Caco-2 (cell line): ENCODE measurements at regions not wholly inside any gene's neighbourhood (a gene's known extent, or its start where the extent isn't known, plus 50 kb on each side); places are given as distances from the start of the nearest gene placed in this dataset.

Source experiments
- BruUV-seq: library from RNA; stranded (reverse); fragments of 400-500 nt; replicated peaks from 2 replicates; lab custom pipeline; 2021; lab: Mats Ljungman, UMichigan
- CTCF ChIA-PET: fragments of 300-600 bp; sonication (Branson Sonifier 250); formaldehyde crosslinking; loops from one replicate; lab custom pipeline; 2022; ENCODE audit warnings: antibody characterized with exemption; lab: Charles Lee
- POLR2A ChIA-PET: fragments of 300-600 bp; sonication (Branson Sonifier 250); formaldehyde crosslinking; loops from one replicate; lab custom pipeline; 2022; ENCODE audit warnings: antibody characterized with exemption; lab: Charles Lee
- DNase-seq, 2 experiments: peaks; one replicate each; pipeline versions ENCODE4 v3.0.0 to v3.0.0-alpha.2; 2020 to 2022
- H3K27me3 ChIP-seq: replicated peaks from 2 replicates; pipeline ENCODE4 v1.6.0; 2011; ENCODE audit warnings: low read length; ENCODE audit not compliant: control insufficient read depth, insufficient read depth
- H3K36me3 ChIP-seq: 2 replicates; pipeline ENCODE4 v1.5.1; 2011; ENCODE audit warnings: low read length; ENCODE audit not compliant: control insufficient read depth, insufficient read depth
- H3K4me1 ChIP-seq: fragments of 250-450 bp; sonication (Bioruptor Pico); 2 replicates; pipeline ENCODE4 v1.5.1; 2020; ENCODE audit warnings: mild to moderate bottlenecking
- H3K4me3 ChIP-seq: 2 replicates; pipeline ENCODE4 v1.5.1; 2011; ENCODE audit warnings: low read depth, mild to moderate bottlenecking, control low read depth, low read length
- H3K9me3 ChIP-seq: fragments of 250-450 bp; sonication (Bioruptor Pico); 2 replicates; pipeline ENCODE4 v1.5.1; 2020; ENCODE audit warnings: mild to moderate bottlenecking, moderate library complexity
- H3K27ac Mint-ChIP-seq: one replicate; pipeline ENCODE4 v1.8.0; 2022; ENCODE audit warnings: mixed read lengths; ENCODE audit not compliant: unreplicated experiment
- H3K27me3 Mint-ChIP-seq: one replicate; pipeline ENCODE4 v1.8.0; 2022; ENCODE audit warnings: mixed read lengths; ENCODE audit not compliant: insufficient read depth, unreplicated experiment
- H3K36me3 Mint-ChIP-seq: one replicate; pipeline ENCODE4 v1.8.0; 2022; ENCODE audit warnings: mild to moderate bottlenecking, mixed read lengths; ENCODE audit not compliant: insufficient read depth, unreplicated experiment
- H3K4me1 Mint-ChIP-seq: one replicate; pipeline ENCODE4 v1.8.0; 2022; ENCODE audit warnings: low read depth, mixed read lengths; ENCODE audit not compliant: unreplicated experiment
- H3K4me3 Mint-ChIP-seq: one replicate; pipeline ENCODE4 v1.8.0; 2022; ENCODE audit warnings: mild to moderate bottlenecking, moderate library complexity, mixed read lengths; ENCODE audit not compliant: unreplicated experiment
- H3K9me3 Mint-ChIP-seq: one replicate; pipeline ENCODE4 v1.8.0; 2022; ENCODE audit warnings: mixed read lengths; ENCODE audit not compliant: unreplicated experiment
- intact Hi-C: fragments of 100-400 bp; cut with micrococcal nuclease; formaldehyde crosslinking; loops from one replicate; pipeline ENCODE4 v1.10.0; 2022; ENCODE audit not compliant: unreplicated experiment
- TF ChIP-seq, protein P1 (sequence below), 2 experiments: fragments of 200-600 bp in 1 of 2; IDR thresholded peaks; 1 replicate in 1 of 2; 2 replicates in 1 of 2; pipeline versions ENCODE4 v1.5.1 to v1.8.0; 2011 to 2022; ENCODE audit warnings: antibody characterized with exemption in 1 of 2, control low read depth in 1 of 2, inconsistent platforms in 1 of 2, low read depth in 1 of 2, low read length in 1 of 2, mild to moderate bottlenecking in 1 of 2, moderate library complexity in 1 of 2; ENCODE audit not compliant: insufficient read depth in 1 of 2, severe bottlenecking in 1 of 2, unreplicated experiment in 1 of 2

DNA sequence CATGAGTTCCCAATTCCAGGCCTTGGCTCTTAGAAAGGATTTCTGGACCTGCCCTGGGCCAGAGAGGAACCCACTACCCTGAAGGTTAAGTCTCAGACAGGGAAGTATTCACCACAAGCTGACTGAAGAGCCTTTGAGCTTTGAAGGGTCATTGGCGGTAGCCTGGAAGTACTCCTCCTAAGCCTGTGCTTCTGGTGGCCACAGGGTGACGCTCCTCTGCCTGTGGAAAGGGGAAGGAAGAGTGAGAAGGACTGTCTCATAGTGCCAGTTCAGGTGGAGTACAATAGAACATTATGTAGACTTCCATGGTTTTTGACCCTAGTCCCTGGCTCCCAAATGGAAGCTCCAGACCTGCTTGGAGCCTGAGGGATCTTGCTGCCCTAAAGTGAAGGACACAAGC, 1233.2 kb upstream of the CDH6 start:
- H3K36me3 Mint-ChIP-seq, result no peaks in the 10 kb centered on the region
- CTCF ChIA-PET, result no interaction called here
- no TSS peak for BruUV-seq
- H3K27ac Mint-ChIP-seq, result no peak overlapping the region
- H3K9me3 Mint-ChIP-seq, result no peaks in the 10 kb centered on the region
- POLR2A ChIA-PET, result no interaction called here
- no peaks in the 10 kb centered on the region for H3K4me1 Mint-ChIP-seq
- TF ChIP-seq, protein P1, sequence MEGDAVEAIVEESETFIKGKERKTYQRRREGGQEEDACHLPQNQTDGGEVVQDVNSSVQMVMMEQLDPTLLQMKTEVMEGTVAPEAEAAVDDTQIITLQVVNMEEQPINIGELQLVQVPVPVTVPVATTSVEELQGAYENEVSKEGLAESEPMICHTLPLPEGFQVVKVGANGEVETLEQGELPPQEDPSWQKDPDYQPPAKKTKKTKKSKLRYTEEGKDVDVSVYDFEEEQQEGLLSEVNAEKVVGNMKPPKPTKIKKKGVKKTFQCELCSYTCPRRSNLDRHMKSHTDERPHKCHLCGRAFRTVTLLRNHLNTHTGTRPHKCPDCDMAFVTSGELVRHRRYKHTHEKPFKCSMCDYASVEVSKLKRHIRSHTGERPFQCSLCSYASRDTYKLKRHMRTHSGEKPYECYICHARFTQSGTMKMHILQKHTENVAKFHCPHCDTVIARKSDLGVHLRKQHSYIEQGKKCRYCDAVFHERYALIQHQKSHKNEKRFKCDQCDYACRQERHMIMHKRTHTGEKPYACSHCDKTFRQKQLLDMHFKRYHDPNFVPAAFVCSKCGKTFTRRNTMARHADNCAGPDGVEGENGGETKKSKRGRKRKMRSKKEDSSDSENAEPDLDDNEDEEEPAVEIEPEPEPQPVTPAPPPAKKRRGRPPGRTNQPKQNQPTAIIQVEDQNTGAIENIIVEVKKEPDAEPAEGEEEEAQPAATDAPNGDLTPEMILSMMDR (IDR thresholded peaks at IDR 0.05; ENCODE audit: insufficient read depth in 1 of 2, low read depth in 1 of 2, low read length in 1 of 2, severe bottlenecking in 1 of 2, unreplicated experiment in 1 of 2), result no peak
- Histone ChIP-seq H3K4me3 (no peak overlapping the region), H3K4me1 (no peaks in the 10 kb centered on the region), H3K36me3 (no peaks in the 10 kb centered on the region), H3K9me3 (no peaks in the 10 kb centered on the region), H3K27me3 (no peaks in the 10 kb centered on the region)
- H3K4me3 Mint-ChIP-seq, result no peak overlapping the region
- intact Hi-C loops, result no loop called here
- no peaks in the 10 kb centered on the region for H3K27me3 Mint-ChIP-seq
- DNase-seq, result no peak

DNA sequence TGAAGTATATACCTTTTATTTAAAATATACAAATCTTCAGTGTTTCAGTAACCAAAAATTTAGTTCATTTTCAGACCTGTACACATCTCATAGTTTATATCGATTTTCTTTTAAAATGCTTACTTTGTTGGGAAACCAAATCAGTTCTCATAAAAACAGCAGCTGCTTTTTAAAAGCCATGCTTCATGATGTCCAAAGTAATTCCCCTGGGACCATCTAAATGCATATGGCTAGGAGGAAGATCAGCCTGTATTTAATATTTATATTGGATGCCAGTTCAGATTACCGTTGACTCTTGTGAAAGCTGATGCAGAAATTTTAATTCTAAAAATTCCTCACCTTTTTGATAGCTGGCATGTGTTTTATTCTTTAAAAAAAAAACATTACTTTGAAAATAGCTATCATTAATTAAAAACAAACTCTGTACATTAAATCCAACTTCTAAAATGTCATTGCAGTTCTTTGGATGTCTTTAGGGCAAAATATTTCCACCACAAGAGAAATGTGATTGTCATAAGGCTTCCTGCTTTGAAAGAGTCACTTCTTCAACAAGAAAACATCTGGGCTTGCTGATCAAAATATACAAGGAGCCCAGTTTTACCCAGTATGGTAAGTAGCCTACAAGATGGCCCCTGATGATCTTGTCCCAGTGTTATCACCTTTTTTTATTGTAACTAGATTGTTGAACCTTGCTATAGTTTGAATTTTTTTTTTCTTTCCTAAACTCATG, 1242.9 kb upstream of the CDH6 start:
- BruUV-seq, result no TSS peak
- TF ChIP-seq, protein P1 (IDR thresholded peaks at IDR 0.05; ENCODE audit: insufficient read depth in 1 of 2, low read depth in 1 of 2, low read length in 1 of 2, severe bottlenecking in 1 of 2, unreplicated experiment in 1 of 2), result no peak
- no peaks in the 10 kb centered on the region for H3K36me3 Mint-ChIP-seq
- intact Hi-C loops, result no loop called here
- no peaks in the 10 kb centered on the region for H3K9me3 Mint-ChIP-seq
- Histone ChIP-seq H3K36me3 (no peaks in the 10 kb centered on the region), H3K4me3 (no peak overlapping the region), H3K9me3 (no peaks in the 10 kb centered on the region), H3K27me3 (no peaks in the 10 kb centered on the region), H3K4me1 (no peaks in the 10 kb centered on the region)
- no peak for DNase-seq
- H3K27ac Mint-ChIP-seq, result no peak overlapping the region
- H3K4me1 Mint-ChIP-seq, result no peaks in the 10 kb centered on the region
- ChIA-PET POLR2A (no interaction called here), CTCF (no interaction called here)
- H3K27me3 Mint-ChIP-seq, result peaks cover 3% of the 10 kb centered on the region
- H3K4me3 Mint-ChIP-seq, result no peak overlapping the region

DNA sequence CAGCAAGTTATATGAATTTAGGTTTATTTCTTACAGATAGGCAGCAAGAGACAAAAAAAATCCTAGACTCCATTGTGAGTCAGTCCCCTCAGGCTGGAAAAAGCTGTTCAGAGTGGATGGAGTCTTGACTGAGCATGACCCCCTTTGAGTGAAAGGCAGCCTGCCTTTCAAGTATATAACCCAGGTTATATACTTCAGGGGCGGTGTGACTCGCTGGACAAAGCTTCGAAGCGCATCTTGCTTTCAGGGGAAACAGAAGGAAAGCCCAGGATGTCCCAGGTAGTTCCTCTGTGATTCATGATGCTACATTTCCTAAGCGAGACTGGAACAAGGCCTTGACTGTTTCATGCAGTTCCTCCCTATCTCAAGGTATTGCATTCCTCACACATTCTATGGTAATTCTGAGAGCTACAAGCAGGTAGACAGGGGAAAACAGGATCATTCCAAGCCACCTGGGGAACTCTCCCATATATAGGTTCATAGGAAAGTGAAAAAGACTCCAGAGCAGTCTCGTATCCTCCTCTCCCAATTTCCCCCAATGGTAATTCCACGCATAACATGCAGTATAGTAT, 1244.1 kb upstream of the CDH6 start:
- ChIA-PET POLR2A (no interaction called here), CTCF (no interaction called here)
- no peak for DNase-seq
- Histone ChIP-seq H3K36me3 (no peaks in the 10 kb centered on the region), H3K4me3 (no peak overlapping the region), H3K27me3 (no peaks in the 10 kb centered on the region), H3K4me1 (no peaks in the 10 kb centered on the region), H3K9me3 (no peaks in the 10 kb centered on the region)
- Mint-ChIP-seq H3K9me3 (no peaks in the 10 kb centered on the region), H3K36me3 (no peaks in the 10 kb centered on the region), H3K27me3 (peaks cover 3% of the 10 kb centered on the region), H3K4me1 (no peaks in the 10 kb centered on the region), H3K27ac (no peak overlapping the region), H3K4me3 (no peak overlapping the region)
- TF ChIP-seq, protein P1 (IDR thresholded peaks at IDR 0.05; ENCODE audit: insufficient read depth in 1 of 2, low read depth in 1 of 2, low read length in 1 of 2, severe bottlenecking in 1 of 2, unreplicated experiment in 1 of 2), result no peak
- intact Hi-C loops, result no loop called here
- BruUV-seq, result no TSS peak
